ENCODE measurements at regions not wholly inside any gene's neighbourhood (a gene's known extent, or its start where the extent isn't known, plus 50 kb on each side); places are given as distances from the start of the nearest gene placed in this dataset.

GRCh38 chr13:90455823-90456222 lies 891.7 kb upstream of the MIR17HG start:
- Mint-ChIP-seq H3K9me3 (no peaks in the 10 kb centered on the region), H3K27ac (no peak overlapping the region), H3K27me3 (no peaks in the 10 kb centered on the region), H3K4me3 (no peak overlapping the region), H3K4me1 (ENCODE audit: unreplicated experiment) (no peaks in the 10 kb centered on the region), H3K36me3 (no peaks in the 10 kb centered on the region)
- no peak for TF ChIP-seq CTCF (conservative IDR thresholded peaks at IDR 0.05)
- no peak for DNase-seq (ENCODE audit: extremely low spot score, unreplicated experiment)

DNA sequence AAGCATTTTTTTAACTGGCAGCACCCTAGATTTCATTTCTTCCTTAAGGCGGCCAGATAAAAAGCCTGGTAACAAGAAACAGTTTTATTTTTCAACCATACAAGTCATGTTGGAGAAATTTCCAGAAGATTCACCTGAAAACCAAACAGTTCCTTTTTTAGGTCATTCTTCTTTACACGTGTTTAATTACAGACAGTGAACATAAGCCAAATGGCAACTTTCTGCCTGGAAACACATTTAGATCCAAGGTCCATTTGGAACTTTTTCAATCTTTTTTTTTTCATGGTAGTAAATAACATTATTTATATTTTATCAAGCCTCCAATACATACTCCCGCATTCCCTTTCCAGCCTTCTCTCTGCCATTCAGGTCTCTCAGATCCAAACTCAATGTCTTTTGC lies 886.1 kb upstream of the MIR17HG start:
- H3K36me3 Mint-ChIP-seq, result no peaks in the 10 kb centered on the region
- TF ChIP-seq CTCF (conservative IDR thresholded peaks at IDR 0.05), result no peak
- no peaks in the 10 kb centered on the region for H3K4me1 Mint-ChIP-seq (ENCODE audit: unreplicated experiment)
- H3K4me3 Mint-ChIP-seq, result no peak overlapping the region
- H3K27ac Mint-ChIP-seq, result no peak overlapping the region
- H3K9me3 Mint-ChIP-seq, result no peaks in the 10 kb centered on the region
- H3K27me3 Mint-ChIP-seq, result no peaks in the 10 kb centered on the region
- DNase-seq (ENCODE audit: extremely low spot score, unreplicated experiment), result no peak

DNA sequence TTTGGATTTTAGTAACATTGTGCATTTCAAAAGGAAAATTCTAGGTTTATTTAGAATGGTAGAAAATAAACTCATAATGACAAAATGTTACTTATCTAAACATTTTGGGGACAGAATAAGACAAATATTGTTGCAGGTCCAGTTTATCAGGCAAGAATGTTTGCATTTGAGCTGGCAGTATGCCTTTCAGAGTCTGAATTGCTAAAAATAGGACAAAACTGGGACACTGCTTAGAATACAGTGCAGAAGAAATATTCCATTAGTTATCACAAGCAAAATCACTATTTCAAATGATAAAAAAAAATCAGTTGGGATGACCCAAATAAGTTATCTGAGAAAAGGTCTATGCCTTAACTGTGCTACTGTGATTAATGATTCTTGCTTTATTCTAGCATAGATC lies 870.3 kb upstream of the MIR17HG start:
- H3K36me3 Mint-ChIP-seq, result peaks cover 4% of the 10 kb centered on the region
- no peaks in the 10 kb centered on the region for H3K27me3 Mint-ChIP-seq
- no peak for DNase-seq (ENCODE audit: extremely low spot score, unreplicated experiment)
- no peak for TF ChIP-seq CTCF (conservative IDR thresholded peaks at IDR 0.05)
- H3K9me3 Mint-ChIP-seq, result no peaks in the 10 kb centered on the region
- no peak overlapping the region for H3K27ac Mint-ChIP-seq
- peaks cover 4% of the 10 kb centered on the region for H3K4me1 Mint-ChIP-seq (ENCODE audit: unreplicated experiment)
- H3K4me3 Mint-ChIP-seq, result no peak overlapping the region

GRCh38 chr13:90483906-90484305 lies 863.6 kb upstream of the MIR17HG start:
- no peak overlapping the region for H3K4me3 Mint-ChIP-seq
- H3K27ac Mint-ChIP-seq, result no peak overlapping the region
- DNase-seq (ENCODE audit: extremely low spot score, unreplicated experiment), result no peak
- no peaks in the 10 kb centered on the region for H3K9me3 Mint-ChIP-seq
- no peaks in the 10 kb centered on the region for H3K27me3 Mint-ChIP-seq
- no peak for TF ChIP-seq CTCF (conservative IDR thresholded peaks at IDR 0.05)
- H3K36me3 Mint-ChIP-seq, result peaks cover 4% of the 10 kb centered on the region
- peaks cover 13% of the 10 kb centered on the region for H3K4me1 Mint-ChIP-seq (ENCODE audit: unreplicated experiment)

DNA sequence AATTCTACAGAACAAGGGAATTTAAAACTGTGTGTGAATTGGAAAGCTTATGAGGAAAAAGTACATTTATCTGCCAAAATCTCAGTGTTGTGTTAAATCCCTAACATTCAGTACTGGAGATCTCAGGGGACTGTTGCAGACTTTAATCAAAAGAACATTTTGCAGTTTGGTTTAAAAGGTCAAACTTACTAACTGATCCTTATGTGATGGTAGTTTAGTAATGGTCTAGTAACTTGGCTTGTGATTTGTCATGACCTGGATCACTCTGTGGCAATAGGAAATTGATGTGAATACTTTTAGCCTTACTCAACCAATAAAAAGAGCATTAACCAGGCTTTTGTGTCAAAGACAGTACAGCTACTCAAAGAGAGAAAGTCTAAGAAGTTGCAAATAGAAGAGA lies 862.1 kb upstream of the MIR17HG start:
- Mint-ChIP-seq H3K27ac (no peak overlapping the region), H3K27me3 (no peaks in the 10 kb centered on the region), H3K4me1 (ENCODE audit: unreplicated experiment) (peaks cover 13% of the 10 kb centered on the region), H3K36me3 (peaks cover 4% of the 10 kb centered on the region), H3K4me3 (no peak overlapping the region), H3K9me3 (no peaks in the 10 kb centered on the region)
- DNase-seq (ENCODE audit: extremely low spot score, unreplicated experiment), result no peak
- TF ChIP-seq CTCF (conservative IDR thresholded peaks at IDR 0.05), result no peak

DNA sequence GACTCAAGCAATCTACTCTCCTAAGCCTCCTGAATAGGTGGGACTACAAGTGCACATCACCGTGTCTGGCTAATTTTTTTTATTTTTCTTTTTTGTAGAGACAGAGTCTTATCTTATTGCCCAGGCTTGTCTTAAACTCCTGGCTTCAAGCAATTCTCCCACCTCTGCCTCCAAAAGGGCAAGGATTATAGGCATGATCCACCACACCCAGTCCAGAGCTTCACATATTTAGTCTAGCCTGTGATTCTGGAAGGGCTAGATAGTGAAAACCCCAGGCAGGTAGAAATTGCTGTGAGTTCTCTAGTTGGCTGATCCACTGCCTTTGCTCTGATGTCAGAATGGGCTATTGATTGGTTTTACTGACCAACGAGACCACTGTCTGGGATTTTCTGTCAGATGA lies 854.6 kb upstream of the MIR17HG start:
- Mint-ChIP-seq H3K4me1 (ENCODE audit: unreplicated experiment) (no peaks in the 10 kb centered on the region), H3K4me3 (no peak overlapping the region), H3K9me3 (peaks cover 13% of the 10 kb centered on the region), H3K27ac (no peak overlapping the region), H3K27me3 (no peaks in the 10 kb centered on the region), H3K36me3 (no peaks in the 10 kb centered on the region)
- no peak for TF ChIP-seq CTCF (conservative IDR thresholded peaks at IDR 0.05)
- DNase-seq (ENCODE audit: extremely low spot score, unreplicated experiment), result no peak

All from type B pancreatic cell (in vitro differentiated cells).